ENCODE measurements at regions not wholly inside any gene's neighbourhood (a gene's known extent, or its start where the extent isn't known, plus 50 kb on each side); places are given as distances from the start of the nearest gene placed in this dataset.

DNA sequence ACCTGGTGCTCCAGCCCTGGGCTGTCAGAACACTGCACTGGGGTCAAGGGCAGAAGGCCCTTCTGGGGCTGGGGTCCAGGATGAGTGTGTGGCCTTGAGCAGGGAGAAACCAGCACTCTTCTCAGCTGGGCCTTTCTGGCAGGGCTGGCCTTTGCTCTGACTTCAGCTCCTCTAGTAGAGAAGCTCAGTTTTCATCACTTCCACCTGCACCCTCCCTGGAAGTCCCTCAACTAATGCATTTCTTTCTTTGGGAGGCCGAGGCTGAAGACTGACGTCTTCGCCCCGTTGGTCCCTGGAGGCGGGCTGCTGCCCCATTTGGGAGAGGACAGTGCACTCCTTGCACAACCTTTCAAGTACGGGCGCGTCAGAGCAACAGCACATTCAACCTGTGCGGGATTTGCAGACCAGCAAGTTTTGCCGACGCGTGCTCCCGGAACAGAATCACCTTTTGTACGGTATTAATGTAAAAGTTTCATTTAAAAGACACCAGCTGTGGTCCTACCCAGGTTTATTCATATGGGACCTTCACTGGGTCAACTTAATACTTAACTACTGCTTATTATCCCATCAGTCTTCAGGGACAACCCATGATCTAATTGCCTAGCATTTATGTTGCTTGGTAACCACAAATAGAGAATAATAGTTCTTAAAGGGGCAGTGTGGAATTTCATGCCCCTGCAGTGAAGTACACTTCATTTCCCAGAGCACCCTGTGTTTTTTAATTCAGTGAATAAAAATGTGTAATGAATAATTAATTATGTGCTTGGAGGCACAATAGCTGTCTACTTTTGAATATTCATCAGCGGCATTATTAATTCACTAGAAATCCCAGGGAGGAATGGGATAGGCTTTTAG is 134.8 kb upstream of the VRK1 start:
- TF ChIP-seq, protein P1, sequence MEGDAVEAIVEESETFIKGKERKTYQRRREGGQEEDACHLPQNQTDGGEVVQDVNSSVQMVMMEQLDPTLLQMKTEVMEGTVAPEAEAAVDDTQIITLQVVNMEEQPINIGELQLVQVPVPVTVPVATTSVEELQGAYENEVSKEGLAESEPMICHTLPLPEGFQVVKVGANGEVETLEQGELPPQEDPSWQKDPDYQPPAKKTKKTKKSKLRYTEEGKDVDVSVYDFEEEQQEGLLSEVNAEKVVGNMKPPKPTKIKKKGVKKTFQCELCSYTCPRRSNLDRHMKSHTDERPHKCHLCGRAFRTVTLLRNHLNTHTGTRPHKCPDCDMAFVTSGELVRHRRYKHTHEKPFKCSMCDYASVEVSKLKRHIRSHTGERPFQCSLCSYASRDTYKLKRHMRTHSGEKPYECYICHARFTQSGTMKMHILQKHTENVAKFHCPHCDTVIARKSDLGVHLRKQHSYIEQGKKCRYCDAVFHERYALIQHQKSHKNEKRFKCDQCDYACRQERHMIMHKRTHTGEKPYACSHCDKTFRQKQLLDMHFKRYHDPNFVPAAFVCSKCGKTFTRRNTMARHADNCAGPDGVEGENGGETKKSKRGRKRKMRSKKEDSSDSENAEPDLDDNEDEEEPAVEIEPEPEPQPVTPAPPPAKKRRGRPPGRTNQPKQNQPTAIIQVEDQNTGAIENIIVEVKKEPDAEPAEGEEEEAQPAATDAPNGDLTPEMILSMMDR (IDR thresholded peaks at IDR 0.05): no peak
- TF ChIP-seq POLR2A (IDR thresholded peaks at IDR 0.05): no peak
